BLaER1 (cell line): ENCODE measurements at regions not wholly inside any gene's neighbourhood (a gene's known extent, or its start where the extent isn't known, plus 50 kb on each side); places are given as distances from the start of the nearest gene placed in this dataset.

Experiments used
- H3K27ac ChIP-seq: shearing (Covaris generic); formaldehyde crosslinking; 2 replicates; pipeline ENCODE4 v1.8.1; 2022
- H3K27me3 ChIP-seq: shearing (Covaris generic); formaldehyde crosslinking; 2 replicates; pipeline ENCODE4 v1.8.1; 2022
- H3K36me3 ChIP-seq: shearing (Covaris generic); formaldehyde crosslinking; 2 replicates; pipeline ENCODE4 v1.8.1; 2022
- H3K4me1 ChIP-seq: shearing (Covaris generic); formaldehyde crosslinking; 2 replicates; pipeline ENCODE4 v1.8.1; 2022
- H3K4me2 ChIP-seq: shearing (Covaris generic); formaldehyde crosslinking; 2 replicates; pipeline ENCODE4 v1.8.1; 2022
- H3K4me3 ChIP-seq: shearing (Covaris generic); formaldehyde crosslinking; 2 replicates; pipeline ENCODE4 v1.8.1; 2022
- H3K9ac ChIP-seq: shearing (Covaris generic); formaldehyde crosslinking; 2 replicates; pipeline ENCODE4 v1.8.1; 2022
- H3K9me3 ChIP-seq: shearing (Covaris generic); formaldehyde crosslinking; 2 replicates; pipeline ENCODE4 v1.8.1; 2022
- H4K20me1 ChIP-seq: shearing (Covaris generic); formaldehyde crosslinking; 2 replicates; pipeline ENCODE4 v1.8.1; 2022
- Cebpa-rat ChIP-seq: shearing (Covaris generic); IDR thresholded peaks from 2 replicates; pipeline ENCODE4 v1.8.1; 2022

GRCh38 chr9:108386032-108386431 lies 469.8 kb downstream of the ACTL7B start:
- H3K27ac ChIP-seq: no peak overlapping the region
- H3K4me3 ChIP-seq: no peak overlapping the region
- H3K4me2 ChIP-seq: no peak overlapping the region
- H3K27me3 ChIP-seq: no peaks in the 10 kb centered on the region
- H3K9me3 ChIP-seq: no peaks in the 10 kb centered on the region
- no peak overlapping the region for H3K9ac ChIP-seq
- no peak for TF ChIP-seq Cebpa-rat
- H3K36me3 ChIP-seq: no peaks in the 10 kb centered on the region
- H4K20me1 ChIP-seq: no peaks in the 10 kb centered on the region
- H3K4me1 ChIP-seq: no peaks in the 10 kb centered on the region

GRCh38 chr9:108383796-108384195 lies 472.0 kb downstream of the ACTL7B start:
- no peaks in the 10 kb centered on the region for H3K9me3 ChIP-seq
- no peak overlapping the region for H3K4me2 ChIP-seq
- TF ChIP-seq Cebpa-rat: no peak
- no peaks in the 10 kb centered on the region for H3K27me3 ChIP-seq
- no peak overlapping the region for H3K27ac ChIP-seq
- H3K9ac ChIP-seq: no peak overlapping the region
- no peaks in the 10 kb centered on the region for H4K20me1 ChIP-seq
- no peaks in the 10 kb centered on the region for H3K4me1 ChIP-seq
- H3K4me3 ChIP-seq: no peak overlapping the region
- H3K36me3 ChIP-seq: no peaks in the 10 kb centered on the region

GRCh38 chr9:108382310-108382709 lies 473.5 kb downstream of the ACTL7B start:
- H3K4me1 ChIP-seq: no peaks in the 10 kb centered on the region
- H3K9ac ChIP-seq: no peak overlapping the region
- H3K4me3 ChIP-seq: no peak overlapping the region
- TF ChIP-seq Cebpa-rat: no peak
- H4K20me1 ChIP-seq: no peaks in the 10 kb centered on the region
- no peak overlapping the region for H3K27ac ChIP-seq
- no peaks in the 10 kb centered on the region for H3K36me3 ChIP-seq
- no peaks in the 10 kb centered on the region for H3K27me3 ChIP-seq
- no peaks in the 10 kb centered on the region for H3K9me3 ChIP-seq
- no peak overlapping the region for H3K4me2 ChIP-seq

GRCh38 chr9:108377881-108378280 lies 477.9 kb downstream of the ACTL7B start:
- no peak overlapping the region for H3K27ac ChIP-seq
- no peak overlapping the region for H3K4me2 ChIP-seq
- no peaks in the 10 kb centered on the region for H3K4me1 ChIP-seq
- no peak overlapping the region for H3K4me3 ChIP-seq
- H3K36me3 ChIP-seq: no peaks in the 10 kb centered on the region
- no peaks in the 10 kb centered on the region for H3K27me3 ChIP-seq
- TF ChIP-seq Cebpa-rat: no peak
- H4K20me1 ChIP-seq: no peaks in the 10 kb centered on the region
- H3K9ac ChIP-seq: no peak overlapping the region
- peaks cover 11% of the 10 kb centered on the region for H3K9me3 ChIP-seq

- H4K20me1 ChIP-seq: no peaks in the 10 kb centered on the region
- H3K4me3 ChIP-seq: no peak overlapping the region
- no peak overlapping the region for H3K27ac ChIP-seq
- H3K27me3 ChIP-seq: no peaks in the 10 kb centered on the region
- H3K4me2 ChIP-seq: no peak overlapping the region
- TF ChIP-seq Cebpa-rat: no peak
- H3K4me1 ChIP-seq: no peaks in the 10 kb centered on the region
- H3K9me3 ChIP-seq: peaks cover 12% of the 10 kb centered on the region
- no peaks in the 10 kb centered on the region for H3K36me3 ChIP-seq
- no peak overlapping the region for H3K9ac ChIP-seq
Measured at GRCh38 chr9:108377382-108377781, 478.4 kb downstream of the ACTL7B start.

GRCh38 chr9:108376140-108376539 lies 479.6 kb downstream of the ACTL7B start:
- H3K9me3 ChIP-seq: peaks cover 12% of the 10 kb centered on the region
- no peaks in the 10 kb centered on the region for H3K4me1 ChIP-seq
- no peaks in the 10 kb centered on the region for H3K36me3 ChIP-seq
- H4K20me1 ChIP-seq: no peaks in the 10 kb centered on the region
- no peak overlapping the region for H3K27ac ChIP-seq
- H3K4me2 ChIP-seq: no peak overlapping the region
- no peak overlapping the region for H3K4me3 ChIP-seq
- H3K9ac ChIP-seq: no peak overlapping the region
- TF ChIP-seq Cebpa-rat: no peak
- no peaks in the 10 kb centered on the region for H3K27me3 ChIP-seq

- H3K4me1 ChIP-seq: no peaks in the 10 kb centered on the region
- H3K27me3 ChIP-seq: no peaks in the 10 kb centered on the region
- no peaks in the 10 kb centered on the region for H3K36me3 ChIP-seq
- H3K4me2 ChIP-seq: no peak overlapping the region
- H3K4me3 ChIP-seq: no peak overlapping the region
- no peak overlapping the region for H3K27ac ChIP-seq
- no peaks in the 10 kb centered on the region for H4K20me1 ChIP-seq
- peaks cover 12% of the 10 kb centered on the region for H3K9me3 ChIP-seq
- H3K9ac ChIP-seq: no peak overlapping the region
- no peak for TF ChIP-seq Cebpa-rat
Measured at GRCh38 chr9:108374626-108375025, 481.2 kb downstream of the ACTL7B start.

- H3K36me3 ChIP-seq: no peaks in the 10 kb centered on the region
- no peaks in the 10 kb centered on the region for H3K4me1 ChIP-seq
- no peak for TF ChIP-seq Cebpa-rat
- no peak overlapping the region for H3K9ac ChIP-seq
- no peaks in the 10 kb centered on the region for H4K20me1 ChIP-seq
- no peaks in the 10 kb centered on the region for H3K27me3 ChIP-seq
- no peak overlapping the region for H3K4me3 ChIP-seq
- H3K27ac ChIP-seq: no peak overlapping the region
- H3K9me3 ChIP-seq: peaks cover 11% of the 10 kb centered on the region; the same call in 1 of the 2 replicates
- no peak overlapping the region for H3K4me2 ChIP-seq
Measured at GRCh38 chr9:108367188-108367587, 488.6 kb downstream of the ACTL7B start.

GRCh38 chr9:108363311-108363710 lies 492.5 kb downstream of the ACTL7B start:
- no peak overlapping the region for H3K4me3 ChIP-seq
- no peaks in the 10 kb centered on the region for H3K36me3 ChIP-seq
- no peaks in the 10 kb centered on the region for H3K27me3 ChIP-seq
- peaks cover 11% of the 10 kb centered on the region; the same call in 1 of the 2 replicates for H3K9me3 ChIP-seq
- no peak overlapping the region for H3K27ac ChIP-seq
- H3K9ac ChIP-seq: no peak overlapping the region
- H3K4me2 ChIP-seq: no peak overlapping the region
- H4K20me1 ChIP-seq: no peaks in the 10 kb centered on the region
- no peak for TF ChIP-seq Cebpa-rat
- no peaks in the 10 kb centered on the region for H3K4me1 ChIP-seq

GRCh38 chr9:108360304-108360703 lies 495.5 kb downstream of the ACTL7B start:
- no peaks in the 10 kb centered on the region for H4K20me1 ChIP-seq
- no peaks in the 10 kb centered on the region for H3K36me3 ChIP-seq
- no peak overlapping the region for H3K27ac ChIP-seq
- no peak overlapping the region for H3K9ac ChIP-seq
- peaks cover 8% of the 10 kb centered on the region; the same call in 1 of the 2 replicates for H3K9me3 ChIP-seq
- H3K4me3 ChIP-seq: no peak overlapping the region
- H3K4me2 ChIP-seq: no peak overlapping the region
- no peaks in the 10 kb centered on the region for H3K27me3 ChIP-seq
- no peaks in the 10 kb centered on the region for H3K4me1 ChIP-seq
- TF ChIP-seq Cebpa-rat: no peak

- no peak for TF ChIP-seq Cebpa-rat
- no peak overlapping the region for H3K27ac ChIP-seq
- no peaks in the 10 kb centered on the region for H3K9me3 ChIP-seq
- H3K27me3 ChIP-seq: no peaks in the 10 kb centered on the region
- H3K4me3 ChIP-seq: no peak overlapping the region
- no peaks in the 10 kb centered on the region for H3K4me1 ChIP-seq
- no peak overlapping the region for H3K4me2 ChIP-seq
- no peak overlapping the region for H3K9ac ChIP-seq
- no peaks in the 10 kb centered on the region for H3K36me3 ChIP-seq
- H4K20me1 ChIP-seq: no peaks in the 10 kb centered on the region
Measured at GRCh38 chr9:108356806-108357205, 499.0 kb downstream of the ACTL7B start.
